Brain microvascular endothelial cell (primary cell): ENCODE measurements at regions not wholly inside any gene's neighbourhood (a gene's known extent, or its start where the extent isn't known, plus 50 kb on each side); places are given as distances from the start of the nearest gene placed in this dataset.

Source experiments
- DNase-seq: peaks from one replicate; pipeline ENCODE4 v3.0.0-alpha.2; 2020
- H3K27ac ChIP-seq: fragments of 250-450 bp; sonication (Bioruptor Pico); 2 replicates; pipeline ENCODE4 v1.5.1; 2020; ENCODE audit warnings: mild to moderate bottlenecking, moderate library complexity
- H3K27me3 ChIP-seq: fragments of 250-450 bp; sonication (Bioruptor Pico); replicated peaks from 2 replicates; pipeline ENCODE4 v1.5.1; 2020; ENCODE audit warnings: mild to moderate bottlenecking
- H3K36me3 ChIP-seq: fragments of 250-450 bp; sonication (Bioruptor Pico); replicated peaks from 2 replicates; pipeline ENCODE4 v1.5.1; 2020; ENCODE audit warnings: mild to moderate bottlenecking
- H3K4me3 ChIP-seq: 2 replicates; pipeline ENCODE4 v1.5.1; 2011; ENCODE audit warnings: low read depth, mild to moderate bottlenecking, control low read depth, low read length, moderate library complexity
- in situ Hi-C: cut with HindIII; loops from 2 replicates; pipeline ENCODE4 v1.10.0; 2017; ENCODE audit warnings: low sequenced_read_pairs, low pct_ligation_motif_present
- TF ChIP-seq, protein P1 (sequence below): IDR thresholded peaks from 2 replicates; pipeline ENCODE4 v1.5.1; 2011; ENCODE audit warnings: low read depth, mild to moderate bottlenecking, moderate library complexity, low read length, control low read depth, inconsistent platforms; ENCODE audit errors: missing control alignments

DNA sequence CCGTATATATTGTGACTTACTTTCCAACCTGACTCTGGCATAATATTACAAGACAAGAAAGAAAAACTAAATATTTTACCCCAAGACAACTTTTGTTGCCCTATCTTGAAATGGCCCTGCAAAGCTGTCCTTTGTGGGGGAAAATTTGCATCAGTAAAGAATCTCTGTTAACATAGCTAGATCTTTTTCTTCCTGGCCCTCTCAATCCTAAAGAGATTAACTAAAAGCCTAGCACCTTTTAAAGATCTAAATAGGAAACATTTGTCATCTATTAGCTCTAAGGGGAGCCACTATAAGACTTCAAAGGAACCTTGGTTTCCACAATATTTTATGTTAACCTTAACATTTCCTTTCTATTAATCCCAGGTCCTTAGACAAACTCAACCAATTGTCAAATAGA is 199.0 kb upstream of the SLITRK3 start:
- in situ Hi-C loops: no loop called here
- Histone ChIP-seq H3K27me3 (no peaks in the 10 kb centered on the region), H3K27ac (no peak overlapping the region), H3K36me3 (no peaks in the 10 kb centered on the region), H3K4me3 (no peak overlapping the region)
- TF ChIP-seq, protein P1, sequence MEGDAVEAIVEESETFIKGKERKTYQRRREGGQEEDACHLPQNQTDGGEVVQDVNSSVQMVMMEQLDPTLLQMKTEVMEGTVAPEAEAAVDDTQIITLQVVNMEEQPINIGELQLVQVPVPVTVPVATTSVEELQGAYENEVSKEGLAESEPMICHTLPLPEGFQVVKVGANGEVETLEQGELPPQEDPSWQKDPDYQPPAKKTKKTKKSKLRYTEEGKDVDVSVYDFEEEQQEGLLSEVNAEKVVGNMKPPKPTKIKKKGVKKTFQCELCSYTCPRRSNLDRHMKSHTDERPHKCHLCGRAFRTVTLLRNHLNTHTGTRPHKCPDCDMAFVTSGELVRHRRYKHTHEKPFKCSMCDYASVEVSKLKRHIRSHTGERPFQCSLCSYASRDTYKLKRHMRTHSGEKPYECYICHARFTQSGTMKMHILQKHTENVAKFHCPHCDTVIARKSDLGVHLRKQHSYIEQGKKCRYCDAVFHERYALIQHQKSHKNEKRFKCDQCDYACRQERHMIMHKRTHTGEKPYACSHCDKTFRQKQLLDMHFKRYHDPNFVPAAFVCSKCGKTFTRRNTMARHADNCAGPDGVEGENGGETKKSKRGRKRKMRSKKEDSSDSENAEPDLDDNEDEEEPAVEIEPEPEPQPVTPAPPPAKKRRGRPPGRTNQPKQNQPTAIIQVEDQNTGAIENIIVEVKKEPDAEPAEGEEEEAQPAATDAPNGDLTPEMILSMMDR: no peak
- DNase-seq: no peak

DNA sequence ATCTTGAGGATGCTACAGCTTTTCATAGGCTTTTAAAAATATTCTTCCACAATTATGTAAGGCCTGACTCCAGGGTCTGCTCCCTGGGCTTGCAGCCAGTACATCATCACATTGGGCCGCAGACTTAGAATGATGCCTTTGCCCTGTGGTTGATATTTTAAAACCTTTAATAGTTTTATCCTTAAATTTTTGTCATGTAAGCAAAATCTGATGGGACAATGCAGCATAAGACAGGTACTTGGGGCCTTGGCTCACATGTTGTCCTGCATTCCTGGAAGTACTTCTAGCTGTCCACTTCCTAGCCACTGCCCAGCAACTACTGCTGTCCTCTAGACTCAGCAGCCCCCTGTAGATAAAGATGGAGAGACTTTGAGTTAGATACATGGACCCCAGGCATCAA is 197.3 kb upstream of the SLITRK3 start:
- Histone ChIP-seq H3K27me3 (no peaks in the 10 kb centered on the region), H3K4me3 (no peak overlapping the region), H3K36me3 (no peaks in the 10 kb centered on the region), H3K27ac (no peak overlapping the region)
- in situ Hi-C loops: no loop called here
- TF ChIP-seq, protein P1: no peak
- no peak for DNase-seq

DNA sequence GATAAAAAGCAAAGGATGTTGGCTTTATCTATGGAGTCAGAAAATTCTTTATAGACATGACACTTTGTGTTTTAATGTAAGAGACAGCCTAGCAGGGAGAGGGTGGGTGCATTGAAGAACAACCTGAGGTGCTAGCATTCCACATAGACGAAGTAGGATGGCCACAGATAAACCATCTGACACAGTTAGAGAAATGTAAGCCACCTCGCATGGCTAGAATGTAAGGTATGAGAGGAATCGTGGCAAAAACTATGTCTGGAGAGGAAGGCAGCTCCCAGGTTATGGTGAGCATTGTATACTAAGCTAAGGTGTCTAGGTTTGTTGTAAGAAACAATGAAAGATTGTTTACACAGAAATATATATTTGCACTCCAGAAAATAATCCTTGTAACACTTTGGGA is 194.0 kb upstream of the SLITRK3 start:
- in situ Hi-C loops: no loop called here
- H3K27ac ChIP-seq: no peak overlapping the region
- DNase-seq: no peak
- H3K36me3 ChIP-seq: no peaks in the 10 kb centered on the region
- no peaks in the 10 kb centered on the region for H3K27me3 ChIP-seq
- H3K4me3 ChIP-seq: no peak overlapping the region
- TF ChIP-seq, protein P1: no peak

DNA sequence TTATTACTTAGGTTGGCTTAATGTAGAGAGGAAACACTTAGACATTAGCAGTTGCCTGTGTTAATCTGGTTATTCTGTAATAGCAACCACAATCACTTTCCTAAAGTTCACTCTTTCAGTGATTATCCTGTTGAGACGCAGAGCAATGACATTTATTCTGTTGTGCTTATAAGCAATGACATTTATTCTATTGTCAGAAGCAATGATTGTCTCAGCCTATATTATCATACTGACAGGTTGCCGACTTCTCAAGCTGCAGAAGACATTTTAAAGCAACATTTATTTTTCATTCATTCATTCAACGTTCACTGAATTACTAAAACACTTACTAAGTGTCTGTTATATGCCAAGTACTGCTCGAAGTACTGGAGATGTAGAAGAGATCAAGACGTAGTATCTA is 193.5 kb upstream of the SLITRK3 start:
- in situ Hi-C loops: no loop called here
- no peaks in the 10 kb centered on the region for H3K36me3 ChIP-seq
- no peak overlapping the region for H3K4me3 ChIP-seq

DNA sequence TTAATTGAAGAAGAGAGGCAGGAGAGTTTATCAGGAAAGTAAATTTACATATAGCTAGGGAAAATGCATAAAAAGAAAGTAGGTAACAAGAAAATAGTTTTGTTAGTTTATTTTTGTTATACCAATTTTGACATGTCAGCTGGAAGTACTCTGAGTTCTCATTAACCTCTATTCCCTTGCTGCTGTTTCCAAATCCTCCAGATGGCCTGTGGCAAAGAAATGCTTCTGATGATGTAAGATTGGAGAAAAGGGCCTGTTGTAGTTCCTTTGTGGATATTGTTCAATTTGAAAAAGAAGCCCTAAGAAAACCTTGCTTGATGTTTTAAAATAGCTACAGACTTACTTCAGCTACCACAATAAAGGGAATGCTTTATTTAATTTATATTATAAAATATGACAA is 192.9 kb upstream of the SLITRK3 start:
- H3K4me3 ChIP-seq: no peak overlapping the region
- in situ Hi-C loops: no loop called here
- no peaks in the 10 kb centered on the region for H3K36me3 ChIP-seq
- no peaks in the 10 kb centered on the region for H3K27me3 ChIP-seq
- no peak for DNase-seq
- TF ChIP-seq, protein P1: no peak
- no peak overlapping the region for H3K27ac ChIP-seq

More for the DNA sequence above, 193.5 kb upstream of the SLITRK3 start:
- TF ChIP-seq, protein P1: no peak
- no peak overlapping the region for H3K27ac ChIP-seq
- no peaks in the 10 kb centered on the region for H3K27me3 ChIP-seq
- DNase-seq: no peak

DNA sequence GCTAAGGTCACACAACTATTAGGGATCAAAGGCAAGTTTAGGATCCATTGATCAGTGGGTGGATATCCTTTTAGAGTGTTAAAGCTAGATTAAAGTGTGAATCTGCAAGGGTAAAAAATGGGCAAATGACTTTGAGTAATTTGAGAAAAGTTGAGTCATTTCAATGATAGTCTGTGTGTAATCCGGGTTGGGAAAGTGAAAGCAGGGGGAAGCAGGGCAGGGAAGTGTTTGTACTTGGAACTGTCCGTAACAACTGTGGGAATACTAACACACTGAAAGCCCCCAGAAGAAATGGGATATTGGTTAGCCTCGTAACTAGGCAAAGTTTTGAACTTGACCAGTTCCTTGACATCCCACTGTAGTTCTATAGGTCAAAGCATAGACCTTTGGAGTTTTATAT is 187.2 kb upstream of the SLITRK3 start:
- H3K27me3 ChIP-seq: no peaks in the 10 kb centered on the region
- in situ Hi-C loops: no loop called here
- H3K36me3 ChIP-seq: no peaks in the 10 kb centered on the region
- no peak overlapping the region for H3K27ac ChIP-seq
- DNase-seq: no peak
- H3K4me3 ChIP-seq: no peak overlapping the region
- TF ChIP-seq, protein P1: no peak
